ENCODE measurements at regions not wholly inside any gene's neighbourhood (a gene's known extent, or its start where the extent isn't known, plus 50 kb on each side); places are given as distances from the start of the nearest gene placed in this dataset.

- TF ChIP-seq POLR2A (IDR thresholded peaks at IDR 0.05) (no peak), CTCF (IDR thresholded peaks at IDR 0.05) (no peak), POLR2AphosphoS5 (IDR thresholded peaks at IDR 0.05) (no peak), EP300 (IDR thresholded peaks at IDR 0.05) (no peak)
Measured at GRCh38 chr16:24478401-24478800, 61.0 kb upstream of the RBBP6 start.
